T-helper 1 cell treated with Interleukin-12 subunit alpha and Interleukin-12 subunit beta and Interleukin-4 antibody, amounts not matched to agents 30 μg/mL and 1 μg/mL, for 36 hours (primary cell): ENCODE measurements at regions not wholly inside any gene's neighbourhood (a gene's known extent, or its start where the extent isn't known, plus 50 kb on each side); places are given as distances from the start of the nearest gene placed in this dataset.
"Not testable (repeated sequence)": the region's sequence is repeated elsewhere in the genome, so short reads cannot be mapped to it uniquely, and the experiment has no call there.

Experiments
- H3K27ac Mint-ChIP-seq: one replicate; pipeline ENCODE4 v1.8.0; 2021; ENCODE audit warnings: mild to moderate bottlenecking, mixed read lengths
- H3K27me3 Mint-ChIP-seq: one replicate; pipeline ENCODE4 v1.8.0; 2021; ENCODE audit warnings: low read depth, mixed read lengths
- H3K36me3 Mint-ChIP-seq: one replicate; pipeline ENCODE4 v1.8.0; 2021; ENCODE audit warnings: low read depth, mixed read lengths
- H3K4me1 Mint-ChIP-seq: one replicate; pipeline ENCODE4 v1.8.0; 2021; ENCODE audit warnings: low read depth, mixed read lengths
- H3K4me3 Mint-ChIP-seq: one replicate; pipeline ENCODE4 v1.8.0; 2021; ENCODE audit warnings: mild to moderate bottlenecking, moderate library complexity, mixed read lengths
- H3K9me3 Mint-ChIP-seq: one replicate; pipeline ENCODE4 v1.8.0; 2021; ENCODE audit warnings: mixed read lengths

DNA sequence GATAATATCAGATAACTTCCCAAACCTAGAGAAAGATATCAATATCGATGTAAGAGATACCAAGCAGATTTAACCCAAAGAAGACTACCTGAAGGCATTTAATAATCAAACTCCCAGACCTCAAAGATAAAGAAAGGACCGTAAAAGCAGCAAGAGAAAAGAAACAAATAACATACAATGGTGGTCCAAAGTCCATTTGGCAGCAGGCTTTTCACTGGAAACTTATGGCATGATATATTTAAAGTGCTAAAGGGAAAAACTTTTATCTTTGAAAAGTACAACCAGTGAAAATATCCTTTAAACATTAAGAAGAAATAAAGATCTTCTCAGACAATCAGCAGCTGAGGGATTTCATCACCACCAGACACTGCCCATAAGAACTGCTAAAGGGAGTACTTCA is 812.7 kb upstream of the ADAMTS5 start:
- no peak overlapping the region for H3K27ac Mint-ChIP-seq
- no peak overlapping the region for H3K4me3 Mint-ChIP-seq

DNA sequence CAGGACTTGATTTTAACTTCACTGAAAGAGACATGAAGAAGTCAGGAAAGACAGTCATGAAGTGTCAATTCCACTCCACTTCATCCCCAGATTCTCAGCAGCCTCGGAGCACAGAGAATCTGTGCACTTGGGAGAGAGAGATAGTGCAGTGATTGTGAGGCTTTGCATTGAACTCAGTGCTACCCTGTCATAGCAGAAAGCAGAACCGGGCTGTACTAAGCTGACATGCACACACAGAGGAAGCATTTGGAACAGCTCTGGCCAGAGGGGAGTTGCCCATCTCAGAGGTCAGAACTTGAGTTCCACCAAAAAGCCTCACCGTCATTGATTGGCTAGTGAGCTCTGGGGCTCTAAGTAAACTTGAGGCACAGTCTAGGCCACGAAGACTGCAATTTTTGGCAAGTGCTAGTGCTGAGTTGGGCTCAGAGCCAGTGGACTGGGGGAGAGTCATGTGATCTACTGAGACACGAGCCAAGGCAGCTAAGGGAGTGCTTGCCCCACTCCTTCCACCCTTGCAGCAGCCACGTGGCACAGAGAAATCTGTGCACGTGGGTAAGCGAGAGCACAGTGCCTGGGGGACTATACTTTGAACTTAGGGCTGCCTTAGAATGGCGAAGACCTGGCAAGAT is 810.2 kb upstream of the ADAMTS5 start:
- no peak overlapping the region for H3K27ac Mint-ChIP-seq
- no peak overlapping the region for H3K4me3 Mint-ChIP-seq
- H3K4me1 Mint-ChIP-seq, result no peaks in the 10 kb centered on the region
- H3K27me3 Mint-ChIP-seq, result no peaks in the 10 kb centered on the region
- H3K36me3 Mint-ChIP-seq, result no peaks in the 10 kb centered on the region
- H3K9me3 Mint-ChIP-seq, result no peaks in the 10 kb centered on the region

More for the DNA sequence above, 812.7 kb upstream of the ADAMTS5 start:
- no peaks in the 10 kb centered on the region for H3K9me3 Mint-ChIP-seq
- no peaks in the 10 kb centered on the region for H3K36me3 Mint-ChIP-seq
- H3K27me3 Mint-ChIP-seq, result no peaks in the 10 kb centered on the region
- no peaks in the 10 kb centered on the region for H3K4me1 Mint-ChIP-seq

DNA sequence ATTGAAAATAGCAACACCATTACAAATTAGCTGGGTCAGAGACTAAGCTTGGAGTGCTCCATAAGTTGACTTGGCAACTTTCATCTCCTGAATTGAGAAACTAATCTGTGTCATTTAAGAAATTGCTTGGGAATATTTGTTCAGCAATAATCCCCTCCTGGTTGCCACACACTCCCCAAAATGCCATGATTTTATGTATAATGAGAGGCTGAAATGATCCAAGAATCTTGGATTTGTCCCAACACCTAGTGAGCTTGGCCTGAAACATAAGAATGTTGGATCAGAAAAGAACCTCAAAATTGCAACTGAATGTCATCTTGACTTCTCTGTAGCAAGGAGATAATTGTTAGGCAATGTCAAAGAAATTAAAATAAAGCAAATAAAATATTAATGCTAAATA is 805.9 kb upstream of the ADAMTS5 start:
- H3K27me3 Mint-ChIP-seq, result no peaks in the 10 kb centered on the region
- no peaks in the 10 kb centered on the region for H3K36me3 Mint-ChIP-seq
- H3K27ac Mint-ChIP-seq, result no peak overlapping the region
- no peak overlapping the region for H3K4me3 Mint-ChIP-seq
- no peaks in the 10 kb centered on the region for H3K4me1 Mint-ChIP-seq
- H3K9me3 Mint-ChIP-seq, result no peaks in the 10 kb centered on the region

DNA sequence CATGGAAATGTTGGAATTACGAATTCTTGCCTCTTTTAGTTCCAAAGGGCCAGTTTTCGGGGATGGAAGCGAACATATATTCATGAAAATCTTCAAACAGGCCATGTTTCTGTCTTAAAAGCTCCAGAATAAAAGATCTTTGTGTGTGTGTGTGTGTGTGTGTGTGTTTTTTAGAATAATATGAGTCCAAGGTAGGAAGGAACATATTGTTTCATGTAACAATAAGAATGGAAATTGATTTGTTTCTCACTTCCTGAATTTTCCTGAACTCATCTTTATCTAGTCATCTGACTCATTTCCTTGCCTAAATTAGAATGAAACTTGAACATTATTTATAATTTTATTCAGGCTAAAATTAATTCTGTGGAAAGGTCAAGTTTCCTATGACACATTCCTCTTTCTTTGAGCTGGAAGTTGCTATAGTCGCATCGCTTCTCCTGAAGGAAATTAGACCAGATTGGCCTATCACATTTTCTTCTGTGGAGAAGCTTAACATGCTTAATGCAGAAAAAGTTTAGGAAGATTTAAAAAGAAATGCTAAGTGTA is 805.1 kb upstream of the ADAMTS5 start:
- Mint-ChIP-seq H3K36me3 (no peaks in the 10 kb centered on the region), H3K4me1 (no peaks in the 10 kb centered on the region), H3K27ac (no peak overlapping the region)

DNA sequence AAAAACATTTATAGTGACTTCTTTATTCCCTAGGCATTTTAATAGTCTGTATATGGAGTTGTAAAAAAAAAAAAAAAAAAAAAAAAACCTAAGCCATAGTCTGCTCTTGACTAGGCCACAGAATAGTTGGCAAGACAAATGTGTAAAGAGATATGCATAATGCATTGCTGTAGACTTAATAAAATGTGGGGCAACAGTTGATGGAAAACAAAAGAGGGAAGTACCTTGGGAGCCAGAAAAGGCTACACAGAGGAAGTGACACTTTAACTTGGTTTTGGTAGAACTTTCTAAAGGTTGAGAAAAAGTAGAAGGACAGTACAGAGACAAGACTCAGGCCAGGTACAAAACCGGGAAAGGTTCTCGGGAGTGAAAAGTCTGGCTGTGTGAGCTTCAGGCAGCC is 802.9 kb upstream of the ADAMTS5 start:
- H3K27me3 Mint-ChIP-seq, result no peaks in the 10 kb centered on the region
- no peak overlapping the region for H3K27ac Mint-ChIP-seq
- no peaks in the 10 kb centered on the region for H3K36me3 Mint-ChIP-seq
- no peaks in the 10 kb centered on the region for H3K4me1 Mint-ChIP-seq
- no peak overlapping the region for H3K4me3 Mint-ChIP-seq
- H3K9me3 Mint-ChIP-seq, result no peaks in the 10 kb centered on the region

More for the DNA sequence above, 805.1 kb upstream of the ADAMTS5 start:
- Mint-ChIP-seq H3K4me3 (no peak overlapping the region), H3K27me3 (no peaks in the 10 kb centered on the region), H3K9me3 (no peaks in the 10 kb centered on the region)

DNA sequence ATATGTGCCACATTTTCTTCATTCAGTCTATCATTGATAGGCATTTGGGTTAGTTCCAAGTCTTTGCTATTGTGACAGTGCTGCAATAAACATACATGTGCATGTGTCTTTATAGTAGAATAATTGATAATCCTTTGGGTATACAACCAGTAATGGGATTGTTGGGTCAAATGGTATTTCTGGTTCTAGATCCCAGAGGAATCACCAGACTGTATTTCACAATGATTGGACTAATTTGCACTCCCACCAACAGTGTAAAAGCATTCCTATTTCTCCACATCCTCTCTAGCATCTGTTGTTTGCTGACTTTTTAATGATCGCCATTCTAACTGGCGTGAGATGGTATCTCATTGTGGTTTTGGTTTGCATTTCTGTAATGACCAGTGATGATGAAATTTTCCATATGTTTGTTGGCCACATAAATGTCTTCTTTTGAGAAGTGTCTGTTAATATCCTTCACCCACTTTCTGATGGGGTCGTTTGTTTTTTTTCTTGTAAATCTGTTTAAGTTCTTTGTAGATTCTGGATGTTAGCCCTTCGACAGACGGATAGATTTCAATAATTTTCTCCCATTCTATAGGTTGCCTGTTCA is 801.3 kb upstream of the ADAMTS5 start:
- not testable (repeated sequence) for H3K4me3 Mint-ChIP-seq, H3K27ac Mint-ChIP-seq, H3K27me3 Mint-ChIP-seq, H3K36me3 Mint-ChIP-seq, H3K9me3 Mint-ChIP-seq, H3K4me1 Mint-ChIP-seq

DNA sequence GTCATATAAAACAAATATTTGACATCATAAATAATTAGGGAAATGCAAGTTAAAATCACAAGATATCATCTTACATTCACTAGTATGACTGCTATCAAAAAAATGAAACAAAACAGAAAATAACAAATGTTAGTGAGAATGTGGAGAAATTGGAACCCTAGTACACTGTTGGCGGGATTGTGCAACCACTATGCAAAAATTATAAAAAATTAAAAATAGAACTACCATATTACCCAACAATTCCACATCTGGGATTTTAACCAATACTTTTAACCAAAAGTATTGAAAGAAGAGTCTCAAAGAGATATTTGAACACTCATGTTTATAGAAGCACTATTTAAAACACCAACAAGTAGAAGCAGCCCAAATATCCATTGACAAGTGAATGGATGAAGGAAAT is 797.2 kb upstream of the ADAMTS5 start:
- Mint-ChIP-seq H3K27ac (no peak overlapping the region), H3K27me3 (no peaks in the 10 kb centered on the region), H3K36me3 (no peaks in the 10 kb centered on the region), H3K9me3 (no peaks in the 10 kb centered on the region), H3K4me1 (no peaks in the 10 kb centered on the region), H3K4me3 (no peak overlapping the region)

DNA sequence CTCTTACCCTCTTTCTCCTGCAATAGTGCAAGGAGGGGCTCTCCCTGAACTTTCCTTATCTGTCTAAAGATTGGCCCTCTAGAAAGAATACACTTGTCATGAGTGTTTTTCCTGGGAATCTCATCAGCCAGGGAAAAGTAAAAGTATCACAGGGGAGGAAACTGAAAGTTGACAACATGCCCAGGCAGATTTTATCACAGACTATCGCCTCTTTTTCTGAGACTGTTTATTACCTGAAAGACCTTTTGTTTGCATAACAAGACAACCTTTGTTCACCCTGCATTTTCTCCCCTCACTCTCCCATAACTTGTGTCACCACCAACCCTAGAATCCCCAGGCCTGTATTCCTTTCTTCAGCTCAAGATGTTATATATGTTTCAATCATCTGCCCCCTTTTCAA is 794.7 kb upstream of the ADAMTS5 start:
- Mint-ChIP-seq H3K9me3 (no peaks in the 10 kb centered on the region), H3K4me3 (no peak overlapping the region), H3K27me3 (no peaks in the 10 kb centered on the region), H3K36me3 (no peaks in the 10 kb centered on the region), H3K27ac (no peak overlapping the region), H3K4me1 (no peaks in the 10 kb centered on the region)

DNA sequence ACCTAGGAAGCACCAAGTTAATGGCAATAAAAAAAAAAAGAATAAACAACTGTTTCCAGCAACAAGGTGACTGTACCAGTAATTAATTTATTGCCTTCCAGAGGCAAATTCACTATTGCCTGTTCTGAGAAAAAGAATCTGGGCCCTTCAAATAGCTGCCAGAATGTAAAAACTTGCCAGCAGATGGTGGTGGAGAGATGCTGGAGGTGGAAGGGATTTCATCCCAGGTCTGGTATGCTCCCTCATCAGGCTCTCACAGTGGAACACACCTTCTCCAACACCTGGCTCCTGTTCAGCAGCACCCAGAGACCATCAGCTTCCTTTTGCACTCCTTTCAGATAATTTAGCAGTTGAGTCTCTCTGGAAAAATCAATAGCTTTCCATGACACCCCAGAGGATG is 792.9 kb upstream of the ADAMTS5 start:
- H3K36me3 Mint-ChIP-seq, result no peaks in the 10 kb centered on the region
- no peaks in the 10 kb centered on the region for H3K9me3 Mint-ChIP-seq
- H3K4me3 Mint-ChIP-seq, result no peak overlapping the region
- no peak overlapping the region for H3K27ac Mint-ChIP-seq
- H3K27me3 Mint-ChIP-seq, result no peaks in the 10 kb centered on the region
- H3K4me1 Mint-ChIP-seq, result no peaks in the 10 kb centered on the region

DNA sequence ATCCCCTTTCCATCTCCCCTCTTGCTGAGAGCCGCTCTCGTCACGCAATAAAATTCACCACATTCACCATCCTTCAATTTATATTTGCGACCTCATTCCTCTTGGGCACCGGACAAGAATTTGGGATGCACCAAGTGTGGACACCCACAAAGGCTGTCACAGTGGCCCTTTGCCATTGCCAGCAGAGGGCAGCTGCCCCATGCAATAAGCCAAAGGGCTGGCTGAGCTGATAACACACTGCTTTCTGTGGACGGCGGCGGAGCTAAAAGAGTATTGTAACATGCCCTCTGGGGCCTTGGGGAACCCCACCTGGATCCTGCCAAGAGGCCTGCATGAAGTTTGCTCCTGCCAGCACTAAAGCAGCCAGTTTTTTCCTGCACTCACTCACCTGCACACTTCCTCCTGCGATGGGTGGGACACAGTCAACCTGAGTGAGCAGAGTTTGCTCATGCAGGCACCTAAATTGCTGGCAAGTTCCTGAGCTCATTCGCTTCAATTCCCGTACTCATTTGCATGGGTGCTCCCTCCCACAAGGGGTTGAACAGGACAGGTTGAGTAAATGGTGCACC is 792.3 kb upstream of the ADAMTS5 start:
- H3K9me3 Mint-ChIP-seq, result no peaks in the 10 kb centered on the region
- H3K27ac Mint-ChIP-seq, result no peak overlapping the region

DNA sequence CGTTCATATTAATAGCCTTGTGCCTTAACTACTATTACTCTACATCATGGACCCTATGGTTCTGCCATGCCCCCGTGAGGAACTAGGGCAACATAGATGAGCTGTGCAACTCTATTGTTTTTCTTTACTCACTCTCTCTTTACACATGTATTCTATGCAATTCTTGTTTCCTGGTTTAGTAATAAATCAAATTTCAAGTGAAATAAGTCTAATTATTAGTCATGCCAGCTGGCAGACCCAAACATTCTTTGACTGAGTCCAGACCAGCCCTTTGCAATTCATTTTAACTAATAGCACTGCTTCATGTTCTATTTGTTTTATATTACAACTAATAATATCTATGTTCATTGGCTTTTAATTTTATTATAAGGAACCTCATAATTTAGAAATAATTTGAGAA is 789.3 kb upstream of the ADAMTS5 start:
- no peak overlapping the region for H3K4me3 Mint-ChIP-seq
- no peaks in the 10 kb centered on the region for H3K4me1 Mint-ChIP-seq
- no peaks in the 10 kb centered on the region for H3K27me3 Mint-ChIP-seq
- no peaks in the 10 kb centered on the region for H3K9me3 Mint-ChIP-seq
- H3K36me3 Mint-ChIP-seq, result no peaks in the 10 kb centered on the region
- no peak overlapping the region for H3K27ac Mint-ChIP-seq

More for the DNA sequence above, 792.3 kb upstream of the ADAMTS5 start:
- no peak overlapping the region for H3K4me3 Mint-ChIP-seq
- H3K36me3 Mint-ChIP-seq, result no peaks in the 10 kb centered on the region
- no peaks in the 10 kb centered on the region for H3K27me3 Mint-ChIP-seq
- no peaks in the 10 kb centered on the region for H3K4me1 Mint-ChIP-seq

DNA sequence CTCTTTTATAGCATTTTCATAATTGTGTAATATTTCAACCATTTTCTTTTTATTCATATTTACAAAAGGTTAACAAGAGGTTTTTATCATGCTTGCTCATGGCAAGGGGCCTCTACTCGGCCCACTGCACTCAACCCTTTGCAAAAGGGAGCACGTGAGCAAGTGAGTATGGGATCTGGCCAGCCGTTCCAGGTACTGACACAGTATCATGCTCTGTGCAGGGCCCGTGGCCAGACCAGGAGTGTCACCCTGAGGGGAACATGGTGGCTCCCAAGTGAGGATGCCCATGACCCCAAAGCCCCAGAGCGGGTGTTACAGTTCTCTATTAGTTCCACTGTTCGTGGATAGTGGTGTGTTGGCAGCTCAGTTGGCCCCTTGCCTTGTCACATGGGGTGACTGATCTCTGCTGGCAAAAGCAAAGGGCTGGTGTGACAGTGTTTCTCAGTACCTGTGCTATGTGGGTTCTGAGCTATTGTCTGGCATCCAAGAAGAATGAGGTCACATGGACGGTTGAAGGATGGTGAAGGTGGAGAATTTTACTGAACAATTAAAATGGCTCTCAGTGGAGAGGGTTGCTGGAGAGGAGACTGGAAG is 777.2 kb upstream of the ADAMTS5 start:
- no peaks in the 10 kb centered on the region for H3K4me1 Mint-ChIP-seq
- H3K27me3 Mint-ChIP-seq, result no peaks in the 10 kb centered on the region
- peaks cover 8% of the 10 kb centered on the region for H3K9me3 Mint-ChIP-seq
- no peak overlapping the region for H3K27ac Mint-ChIP-seq
- H3K4me3 Mint-ChIP-seq, result no peak overlapping the region
- no peaks in the 10 kb centered on the region for H3K36me3 Mint-ChIP-seq

DNA sequence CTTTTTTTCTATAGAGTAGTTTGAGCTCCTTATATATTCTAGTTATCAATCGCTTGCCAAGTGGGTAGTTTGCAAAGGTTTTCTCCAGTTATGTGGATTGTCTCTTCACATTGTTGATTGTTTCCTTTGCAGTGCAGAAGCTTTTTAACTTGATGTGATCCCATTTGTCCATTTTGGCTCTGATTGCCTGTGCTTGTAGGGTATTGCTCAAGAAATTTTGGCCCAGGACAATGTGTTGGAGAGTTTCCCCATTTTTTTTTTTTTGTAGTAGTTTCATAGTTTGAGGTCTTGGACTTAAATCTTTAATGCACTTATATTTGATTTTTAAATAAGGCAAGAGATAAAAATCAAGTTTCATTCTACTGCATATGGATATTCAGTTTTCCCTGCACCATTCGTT is 774.8 kb upstream of the ADAMTS5 start:
- H3K27ac Mint-ChIP-seq, result no peak overlapping the region
- no peaks in the 10 kb centered on the region for H3K27me3 Mint-ChIP-seq
- H3K4me3 Mint-ChIP-seq, result no peak overlapping the region
- no peaks in the 10 kb centered on the region for H3K36me3 Mint-ChIP-seq
- H3K4me1 Mint-ChIP-seq, result no peaks in the 10 kb centered on the region
- peaks cover 5% of the 10 kb centered on the region for H3K9me3 Mint-ChIP-seq

DNA sequence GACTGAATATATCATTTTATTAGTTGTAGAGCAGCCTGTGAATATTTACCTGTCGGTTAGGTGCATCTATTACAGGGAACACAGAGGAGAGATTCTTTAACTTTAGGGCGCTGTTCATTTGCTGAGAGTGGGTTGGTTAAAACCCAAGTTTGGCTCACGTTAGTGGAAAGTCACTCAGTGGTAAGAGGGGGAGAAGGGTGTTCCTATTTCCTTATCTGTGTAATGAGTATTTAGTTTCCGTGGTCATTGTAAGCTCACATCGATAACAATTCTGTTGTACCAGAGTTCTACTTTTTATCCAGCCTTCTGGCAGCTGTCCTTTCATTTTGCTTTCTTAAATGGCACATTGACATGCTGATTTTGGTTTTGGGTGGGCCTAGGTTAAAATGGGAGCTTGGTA is 773.2 kb upstream of the ADAMTS5 start:
- Mint-ChIP-seq H3K4me1 (no peaks in the 10 kb centered on the region), H3K36me3 (no peaks in the 10 kb centered on the region), H3K4me3 (no peak overlapping the region), H3K9me3 (peaks cover 5% of the 10 kb centered on the region), H3K27me3 (no peaks in the 10 kb centered on the region), H3K27ac (no peak overlapping the region)

DNA sequence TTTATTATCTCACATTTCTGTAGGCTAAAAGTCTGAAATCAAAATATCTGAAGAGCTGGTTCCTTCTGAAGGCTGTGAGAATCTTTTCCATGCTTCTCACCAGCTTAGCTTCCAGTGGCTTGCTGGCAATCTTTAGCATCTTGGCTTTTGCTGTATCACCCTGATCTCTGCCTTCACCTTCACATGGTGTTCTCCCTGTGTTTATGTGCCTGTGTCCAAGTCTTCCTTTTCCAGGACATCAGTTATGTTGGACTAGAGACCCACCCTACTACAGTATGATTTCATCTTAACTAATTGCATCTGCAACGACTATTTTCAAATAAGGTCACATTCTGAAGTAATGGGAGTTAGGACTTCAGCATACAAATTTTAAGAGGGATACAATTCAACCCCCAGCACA is 772.3 kb upstream of the ADAMTS5 start:
- Mint-ChIP-seq H3K27ac (no peak overlapping the region), H3K27me3 (no peaks in the 10 kb centered on the region), H3K4me3 (no peak overlapping the region), H3K4me1 (no peaks in the 10 kb centered on the region), H3K36me3 (no peaks in the 10 kb centered on the region), H3K9me3 (peaks cover 5% of the 10 kb centered on the region)
